ENCODE measurements at regions not wholly inside any gene's neighbourhood (a gene's known extent, or its start where the extent isn't known, plus 50 kb on each side); places are given as distances from the start of the nearest gene placed in this dataset.

GRCh38 chr4:3853388-3854035 lies 87.3 kb downstream of the ADRA2C start:
- Histone ChIP-seq H3K4me3 (no peak overlapping the region), H3K9me3 (peaks cover 0 to 3% of the 10 kb centered on the region in 2 donors), H3K36me3 (no peaks in the 10 kb centered on the region), H3K4me1 (no peaks in the 10 kb centered on the region), H3K27ac (no peak overlapping the region), H3K27me3 (no peaks in the 10 kb centered on the region)
- intact Hi-C loops (cut with DNase I; ENCODE audit: low total_unique reads), result no loop called here
- no peak for DNase-seq
- TF ChIP-seq POLR2A (IDR thresholded peaks at IDR 0.05), result no peak

GRCh38 chr4:3854661-3855060 lies 88.5 kb downstream of the ADRA2C start:
- no peaks in the 10 kb centered on the region for H3K36me3 ChIP-seq
- TF ChIP-seq POLR2A (IDR thresholded peaks at IDR 0.05), result no peak
- TF ChIP-seq CTCF (IDR thresholded peaks at IDR 0.05), result no peak
- no peaks in the 10 kb centered on the region for H3K4me1 ChIP-seq
- no peaks in the 10 kb centered on the region for H3K27me3 ChIP-seq
- no peak overlapping the region for H3K4me3 ChIP-seq
- H3K9me3 ChIP-seq, result peaks cover 0 to 3% of the 10 kb centered on the region in 2 donors
- intact Hi-C loops (cut with DNase I; ENCODE audit: low total_unique reads), result no loop called here
- no peak for DNase-seq
- no peak overlapping the region for H3K27ac ChIP-seq

- no peaks in the 10 kb centered on the region for H3K27me3 ChIP-seq
- H3K27ac ChIP-seq, result no peak overlapping the region
- no peaks in the 10 kb centered on the region for H3K4me1 ChIP-seq
- TF ChIP-seq POLR2A (IDR thresholded peaks at IDR 0.05) (no peak), CTCF (IDR thresholded peaks at IDR 0.05) (no peak)
- no peak overlapping the region for H3K4me3 ChIP-seq
- intact Hi-C loops (cut with DNase I; ENCODE audit: low total_unique reads), result no loop called here
- no peak for DNase-seq
- no peaks in the 10 kb centered on the region for H3K36me3 ChIP-seq
- no peaks in the 10 kb centered on the region for H3K9me3 ChIP-seq
These were observed 89.5 kb downstream of the ADRA2C start for GRCh38 chr4:3855646-3856045.

DNA sequence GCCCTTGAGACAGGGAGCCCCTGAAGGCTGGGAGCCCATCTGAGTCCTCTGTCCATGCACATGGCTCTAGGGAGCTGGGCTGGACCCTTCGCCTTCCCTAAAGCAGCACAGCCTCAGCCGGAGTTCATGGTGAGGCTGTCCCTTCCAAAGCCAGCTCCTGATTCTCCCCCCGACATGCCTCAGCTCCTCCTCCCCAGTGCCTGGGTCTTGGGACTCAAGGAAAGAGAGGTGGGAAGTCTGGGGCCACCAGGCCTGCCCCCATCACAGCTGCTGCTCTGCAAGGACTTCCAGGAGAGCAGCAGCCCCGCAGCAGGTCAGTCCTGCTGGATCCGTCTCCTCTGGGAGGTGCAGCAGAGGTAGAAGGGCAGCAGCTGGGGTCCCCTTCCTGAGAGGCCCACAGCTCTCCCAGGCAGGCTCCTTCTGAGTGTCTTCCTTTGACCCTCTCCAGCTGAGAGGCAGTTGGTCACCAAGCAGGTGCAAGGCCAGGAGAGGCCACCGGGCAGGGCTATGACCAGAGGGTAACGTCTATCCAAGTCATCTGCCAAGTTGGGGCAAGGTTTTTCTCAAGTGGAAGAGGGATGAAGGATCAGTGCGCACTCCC lies 90.5 kb downstream of the ADRA2C start:
- no peaks in the 10 kb centered on the region for H3K4me1 ChIP-seq
- intact Hi-C loops (cut with DNase I; ENCODE audit: low total_unique reads), result no loop called here
- H3K27ac ChIP-seq, result no peak overlapping the region
- no peak overlapping the region for H3K4me3 ChIP-seq
- H3K36me3 ChIP-seq, result no peaks in the 10 kb centered on the region
- no peak for TF ChIP-seq POLR2A (IDR thresholded peaks at IDR 0.05)
- no peaks in the 10 kb centered on the region for H3K9me3 ChIP-seq
- H3K27me3 ChIP-seq, result no peaks in the 10 kb centered on the region
- no peak for DNase-seq

GRCh38 chr4:3857269-3857926 lies 91.2 kb downstream of the ADRA2C start:
- H3K4me3 ChIP-seq, result no peak overlapping the region
- TF ChIP-seq POLR2A (IDR thresholded peaks at IDR 0.05) (no peak), CTCF (IDR thresholded peaks at IDR 0.05) (no peak)
- intact Hi-C loops (cut with DNase I; ENCODE audit: low total_unique reads), result no loop called here

DNA sequence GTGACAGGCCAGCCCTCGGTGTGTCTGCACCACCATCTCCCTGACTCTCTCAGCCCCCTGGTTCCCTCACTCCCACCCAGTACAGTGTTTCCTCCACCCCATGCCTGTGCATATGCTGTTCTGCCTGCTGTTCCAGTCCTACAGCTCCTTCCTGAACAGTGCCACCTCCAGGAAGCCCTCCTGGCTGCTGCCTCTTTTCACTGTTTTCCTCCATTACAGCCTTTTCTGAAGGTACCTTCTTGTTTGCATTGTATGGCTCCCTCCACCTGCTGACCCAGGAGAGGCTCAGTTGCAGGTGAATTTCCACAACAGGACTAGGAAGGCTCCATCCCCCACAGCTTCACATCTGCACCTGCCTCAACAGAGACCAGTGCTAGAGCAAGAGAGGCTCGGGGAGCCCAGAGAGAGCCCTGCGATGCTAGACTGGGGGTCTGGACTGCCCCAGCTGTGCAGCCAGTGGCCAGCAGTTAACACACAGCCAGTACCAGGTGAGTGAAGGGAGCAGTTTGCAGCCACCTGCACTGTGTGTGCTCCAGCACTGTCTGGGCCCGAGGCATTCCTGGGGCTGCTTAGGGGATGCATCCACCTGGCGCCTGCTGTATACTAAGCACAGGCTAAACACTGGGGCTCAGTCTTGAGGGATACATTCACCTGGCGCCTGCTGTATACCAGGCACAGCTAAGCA lies 92.0 kb downstream of the ADRA2C start:
- no peaks in the 10 kb centered on the region for H3K9me3 ChIP-seq
- no peaks in the 10 kb centered on the region for H3K4me1 ChIP-seq
- no peak for DNase-seq
- H3K36me3 ChIP-seq, result no peaks in the 10 kb centered on the region
- no peak overlapping the region for H3K27ac ChIP-seq
- H3K4me3 ChIP-seq, result no peak overlapping the region
- TF ChIP-seq POLR2A (IDR thresholded peaks at IDR 0.05) (no peak), CTCF (IDR thresholded peaks at IDR 0.05) (no peak)
- intact Hi-C loops (cut with DNase I; ENCODE audit: low total_unique reads), result no loop called here
- no peaks in the 10 kb centered on the region for H3K27me3 ChIP-seq

More at GRCh38 chr4:3857269-3857926, 91.2 kb downstream of the ADRA2C start:
- Histone ChIP-seq H3K4me1 (no peaks in the 10 kb centered on the region), H3K27me3 (no peaks in the 10 kb centered on the region), H3K27ac (no peak overlapping the region), H3K9me3 (no peaks in the 10 kb centered on the region), H3K36me3 (no peaks in the 10 kb centered on the region)
- DNase-seq, result no peak
